Tibial nerve (tissue), 3 donors: ENCODE measurements at regions not wholly inside any gene's neighbourhood (a gene's known extent, or its start where the extent isn't known, plus 50 kb on each side); places are given as distances from the start of the nearest gene placed in this dataset.

ENCODE experiments used
- CTCF ChIP-seq, 5 experiments: fragments of 200-600 bp in 3 of 5; fragments of 450-650 bp in 2 of 5; sonication (generic) in 3 of 5; IDR thresholded peaks; one replicate each; pipeline ENCODE4 v1.5.1; 2016 to 2019; ENCODE audit warnings: antibody characterized with exemption in 5 of 5, mild to moderate bottlenecking in 3 of 5, moderate library complexity in 2 of 5
- POLR2A ChIP-seq, 2 donors: fragments of 450-650 bp; IDR thresholded peaks; one replicate each; pipeline ENCODE4 v1.6.1; 2017; ENCODE audit warnings: antibody characterized with exemption in 2 of 2, mild to moderate bottlenecking in 2 of 2, moderate library complexity in 2 of 2

GRCh38 chr15:39364721-39365120, 216.2 kb upstream of the THBS1 start:
- no peak for TF ChIP-seq CTCF (IDR thresholded peaks at IDR 0.05)
- no peak for TF ChIP-seq POLR2A (IDR thresholded peaks at IDR 0.05)
